ACHN (cell line): ENCODE measurements at regions not wholly inside any gene's neighbourhood (a gene's known extent, or its start where the extent isn't known, plus 50 kb on each side); places are given as distances from the start of the nearest gene placed in this dataset.

Experiments
- DNase-seq: peaks from one replicate; pipeline ENCODE4 v3.0.0-alpha.2; 2015
- in situ Hi-C: cut with HindIII; loops from 2 replicates; pipeline ENCODE4 v1.10.0; 2017; ENCODE audit warnings: low sequenced_read_pairs, low pct_ligation_motif_present, low pct_unique_long_range_greater_than_20kb

DNA sequence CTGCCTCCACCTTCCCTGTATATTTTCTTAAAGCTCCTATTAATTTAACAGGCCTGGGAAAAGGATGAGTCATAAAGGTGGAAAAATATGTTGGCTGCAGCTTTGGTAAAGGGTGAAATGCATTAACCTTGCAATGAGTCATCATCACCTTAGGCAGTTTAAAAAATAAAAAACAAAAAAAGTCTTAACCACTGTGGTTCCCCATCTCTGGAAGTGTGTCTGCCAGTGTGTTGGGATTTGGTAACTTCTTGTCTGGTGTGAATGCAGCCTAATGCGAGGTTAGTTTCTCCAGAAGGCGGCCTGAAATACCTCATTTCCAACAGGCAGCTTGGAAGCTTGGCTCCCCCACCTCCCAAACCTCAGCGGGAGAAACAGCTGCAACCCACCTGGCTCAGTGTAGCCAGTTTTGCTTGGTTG is 265.3 kb upstream of the GAS1 start:
- in situ Hi-C loops: no loop called here
- DNase-seq: no peak

DNA sequence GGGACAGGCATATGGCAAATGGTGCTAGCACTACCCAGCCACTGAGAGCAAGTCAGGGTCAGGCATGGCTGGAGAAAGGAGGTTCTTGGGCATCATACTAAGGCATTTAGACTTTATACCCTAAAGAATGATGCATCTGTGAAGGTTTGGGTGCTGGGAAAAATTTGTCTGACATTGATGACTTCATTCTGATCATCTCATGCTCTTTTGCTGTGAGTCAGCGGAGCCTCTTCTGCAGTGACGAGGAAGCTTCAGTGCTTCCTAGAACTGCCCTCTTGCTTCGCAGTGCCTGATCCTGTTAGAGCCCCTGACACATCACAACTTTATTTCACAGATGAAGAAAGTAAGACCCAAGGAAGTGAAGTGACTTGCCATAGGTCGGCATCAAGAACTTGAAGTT is 266.6 kb upstream of the GAS1 start:
- DNase-seq: no peak
- in situ Hi-C loops: no loop called here

DNA sequence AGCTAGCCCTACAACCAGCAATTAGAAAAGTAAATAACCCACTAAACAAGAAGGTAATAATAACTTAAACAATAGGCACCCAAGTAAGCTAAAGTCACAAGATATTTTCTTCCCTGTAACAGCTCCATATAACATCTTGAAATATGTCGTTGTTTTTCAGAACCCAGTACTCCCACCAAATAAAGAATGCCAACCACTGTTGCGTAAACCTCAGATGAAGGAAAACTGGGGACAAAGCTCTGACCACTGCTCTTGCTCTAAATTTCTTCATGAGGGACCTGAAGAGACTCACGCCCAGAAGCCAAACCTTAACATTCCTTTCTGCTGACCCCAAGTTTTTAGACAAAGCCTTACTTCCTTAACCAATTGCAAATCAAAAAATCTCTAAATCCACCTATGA is 267.7 kb upstream of the GAS1 start:
- in situ Hi-C loops: no loop called here
- no peak for DNase-seq

DNA sequence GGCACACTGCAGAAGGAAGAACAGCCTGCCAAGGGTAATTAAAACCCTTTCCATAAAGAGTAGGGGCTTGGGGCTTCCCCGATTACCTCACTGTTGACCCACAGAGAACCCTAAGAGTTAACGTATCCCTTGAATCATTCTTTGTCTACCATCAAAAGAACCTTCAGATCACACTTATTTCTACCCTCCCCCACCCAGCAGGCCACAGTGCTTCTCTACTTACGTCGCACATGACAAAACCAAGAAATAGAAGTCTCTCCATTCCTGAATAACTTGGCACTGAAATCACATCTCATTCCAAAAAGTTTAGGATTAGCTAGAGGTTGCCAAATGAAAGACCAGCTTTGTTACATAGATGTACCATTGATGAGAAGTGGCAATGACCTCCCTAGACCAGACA is 268.7 kb upstream of the GAS1 start:
- in situ Hi-C loops: no loop called here
- no peak for DNase-seq

DNA sequence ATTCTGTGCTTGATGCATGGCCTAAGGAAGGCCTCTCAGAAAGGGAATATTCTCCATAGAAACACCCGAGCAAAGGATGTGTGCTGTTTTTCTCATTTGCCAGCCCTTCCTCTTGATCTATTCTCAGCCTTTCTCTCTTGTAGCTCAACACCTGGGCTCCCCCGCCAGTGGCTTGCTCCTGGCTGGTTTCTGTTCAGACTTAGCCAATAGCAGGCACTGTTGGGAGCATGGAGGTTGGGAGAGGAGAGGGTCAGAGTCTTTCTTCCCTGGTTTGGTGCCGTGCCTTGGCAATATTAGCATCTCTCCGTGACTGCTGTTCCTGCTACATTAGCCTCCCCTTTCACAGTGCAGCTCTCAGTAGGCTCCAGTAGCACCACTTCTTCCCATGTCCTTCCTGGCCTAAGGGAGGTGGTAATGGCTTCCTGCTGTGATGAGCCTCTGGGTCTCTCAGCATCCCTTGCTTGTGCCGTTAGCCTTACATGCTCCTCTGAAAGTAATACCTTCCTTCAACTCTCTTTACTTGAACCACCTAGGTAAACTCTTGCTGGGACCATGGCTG is 269.7 kb upstream of the GAS1 start:
- DNase-seq: no peak
- in situ Hi-C loops: no loop called here

DNA sequence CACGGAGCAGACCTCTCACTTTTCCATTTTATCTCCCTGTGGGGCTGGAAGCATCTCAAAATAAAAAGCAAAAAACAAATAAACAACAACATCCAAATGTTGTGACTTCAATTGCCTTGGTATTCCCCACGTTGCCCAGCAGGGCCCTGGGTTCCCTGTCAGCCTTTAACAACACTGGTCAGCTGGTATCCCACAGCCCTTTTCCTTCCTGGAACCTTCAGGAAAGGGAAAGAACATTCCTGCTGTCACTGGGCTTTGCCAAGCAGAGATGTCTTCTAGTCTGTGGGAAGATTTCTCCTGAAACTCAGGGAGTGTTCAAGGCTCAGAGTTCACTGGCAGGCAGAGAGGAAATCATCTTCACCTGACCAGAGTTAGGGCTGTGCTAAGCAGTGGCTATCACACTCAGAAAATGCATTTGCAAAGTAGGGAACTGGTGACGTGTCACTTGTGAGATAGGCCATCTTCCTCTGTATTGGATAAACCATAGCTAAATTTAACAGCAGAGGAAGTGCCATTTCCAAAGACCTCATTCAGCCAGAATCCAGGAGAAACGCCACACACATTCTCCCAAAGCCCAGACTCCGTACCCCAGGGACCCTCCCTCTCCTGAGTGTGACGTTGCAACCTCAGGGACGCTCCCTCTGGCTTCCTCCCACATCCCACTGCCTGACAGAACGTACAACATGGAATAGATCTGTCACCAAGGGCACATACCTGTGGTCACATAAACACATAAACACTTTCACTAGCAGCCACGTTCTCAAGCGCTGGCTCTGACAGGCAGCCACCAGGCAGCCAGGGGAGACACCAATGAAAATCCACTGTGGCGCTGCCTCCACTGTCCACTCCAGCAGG is 274.0 kb upstream of the DAPK1 start:
- in situ Hi-C loops: no loop called here
- DNase-seq: no peak

DNA sequence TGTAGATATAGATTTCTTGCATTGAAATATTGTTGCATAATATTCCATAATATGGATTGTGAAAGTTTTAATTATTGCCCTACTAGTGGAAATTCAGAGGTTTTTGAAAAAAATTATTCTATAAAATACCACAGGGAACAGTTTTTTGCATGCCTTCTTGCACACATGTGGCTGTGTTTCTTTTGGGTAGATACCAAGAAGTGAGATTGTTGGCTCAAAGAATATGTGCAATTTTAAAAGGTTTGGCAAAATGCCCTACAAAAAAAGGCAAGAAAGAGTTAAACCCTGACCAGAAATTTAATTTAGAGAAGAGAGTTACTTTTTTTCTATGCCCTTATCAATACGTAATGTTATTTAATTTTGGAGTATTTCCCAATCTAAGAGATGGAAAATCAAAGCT is 270.8 kb upstream of the DAPK1 start:
- in situ Hi-C loops: no loop called here
- no peak for DNase-seq

DNA sequence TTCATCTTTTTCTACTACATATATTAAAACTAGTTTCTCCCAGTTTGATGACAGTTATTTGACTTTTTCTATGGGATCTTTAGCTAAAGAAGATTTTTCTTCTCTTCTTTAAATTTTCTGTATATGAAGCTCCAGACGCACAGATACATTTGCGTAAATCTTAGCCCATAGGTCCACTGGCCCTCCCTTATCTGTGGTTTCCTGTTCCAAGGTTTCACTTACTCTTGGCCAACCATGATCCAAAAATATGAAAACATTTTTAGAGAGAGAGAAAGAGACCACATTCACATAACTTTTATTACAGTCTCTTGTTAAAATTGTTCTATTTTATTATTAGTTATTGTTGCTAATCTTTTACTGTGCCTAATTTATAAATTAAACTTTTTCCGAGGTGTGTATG is 270.2 kb upstream of the DAPK1 start:
- DNase-seq: no peak
- in situ Hi-C loops: no loop called here

DNA sequence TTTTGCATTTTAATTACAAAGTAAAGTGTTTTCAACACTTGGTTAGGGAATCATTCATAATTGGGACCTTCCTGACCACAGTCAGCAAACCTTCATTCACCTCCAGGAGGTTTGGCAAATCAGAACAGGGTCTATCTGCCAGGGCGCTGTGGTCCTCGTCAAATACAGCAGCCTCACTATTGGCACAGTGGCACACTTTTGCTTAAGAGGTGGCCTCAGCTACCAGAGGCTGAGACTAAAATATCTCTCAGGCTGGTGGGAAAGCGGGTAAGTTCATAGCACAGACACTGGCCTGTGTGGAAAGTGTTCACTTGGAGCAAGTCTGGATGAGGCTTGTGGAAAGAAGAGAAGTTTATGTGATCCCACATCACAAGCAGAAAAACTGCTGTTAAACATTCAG is 268.6 kb upstream of the DAPK1 start:
- no peak for DNase-seq
- in situ Hi-C loops: no loop called here

DNA sequence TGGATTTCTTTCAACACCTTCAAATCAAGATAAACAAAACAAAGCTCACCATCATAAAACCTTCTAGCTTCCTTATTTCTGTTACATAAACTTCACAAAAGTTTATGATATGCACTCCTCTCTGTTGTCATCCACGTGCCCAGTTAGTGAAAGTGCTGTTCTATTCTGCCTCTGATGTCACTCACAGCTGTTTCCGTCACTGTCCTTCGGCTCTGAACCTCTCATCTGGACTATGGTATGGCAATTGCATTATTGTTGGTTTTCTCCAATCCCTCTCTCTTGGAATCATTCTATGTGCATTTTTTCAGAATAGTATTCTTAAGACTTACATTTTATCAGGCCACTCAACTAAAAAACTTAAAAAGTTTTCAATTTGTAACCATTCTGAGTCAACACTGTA is 264.2 kb upstream of the DAPK1 start:
- in situ Hi-C loops: no loop called here
- no peak for DNase-seq

DNA sequence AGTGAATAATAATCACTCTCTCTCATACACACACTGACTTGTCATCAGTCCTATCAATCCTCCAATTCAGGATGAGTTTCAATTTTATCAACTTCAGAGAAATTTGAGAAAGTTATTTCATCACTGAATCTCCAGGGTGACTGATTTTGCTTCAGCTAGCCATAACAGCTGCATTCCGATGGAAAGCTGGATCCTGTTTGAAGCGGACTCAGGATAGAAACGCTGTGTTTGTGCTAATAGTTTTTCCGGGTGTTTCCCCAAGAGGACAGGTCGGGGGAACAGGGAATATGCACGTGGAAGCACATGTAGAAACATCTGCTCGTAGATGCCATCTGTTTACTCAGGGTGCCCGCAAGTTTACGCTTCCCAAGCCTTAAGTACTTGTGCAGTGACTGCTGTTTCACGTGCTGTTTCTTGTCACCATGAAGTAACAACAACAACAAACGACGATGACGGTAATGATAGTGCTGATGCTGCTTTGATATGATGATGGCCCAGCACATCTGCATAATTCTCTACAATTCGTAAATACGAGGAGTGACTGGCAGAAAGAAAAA is 263.7 kb upstream of the DAPK1 start:
- no peak for DNase-seq

DNA sequence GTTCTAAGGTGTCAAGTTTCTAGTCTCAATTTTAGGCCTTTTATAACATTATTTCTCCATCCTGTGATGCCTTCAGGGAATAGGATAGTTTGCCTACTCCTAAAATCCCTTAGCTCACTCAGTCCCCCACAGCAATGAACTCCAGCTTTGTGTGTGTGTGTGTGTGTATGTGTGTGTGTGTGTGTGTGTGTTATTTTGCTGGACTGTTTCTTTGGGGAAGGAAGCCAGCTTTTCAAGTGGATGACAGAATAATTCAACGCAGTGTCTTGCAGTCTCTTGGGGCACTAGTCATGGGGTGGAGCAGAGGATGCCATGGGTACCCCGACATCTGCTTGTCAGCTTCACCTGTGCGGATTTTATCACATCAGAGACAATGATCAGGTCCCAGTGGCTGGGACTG is 262.8 kb upstream of the DAPK1 start:
- in situ Hi-C loops: no loop called here
- DNase-seq: no peak

More for the DNA sequence above, 263.7 kb upstream of the DAPK1 start:
- in situ Hi-C loops: no loop called here

DNA sequence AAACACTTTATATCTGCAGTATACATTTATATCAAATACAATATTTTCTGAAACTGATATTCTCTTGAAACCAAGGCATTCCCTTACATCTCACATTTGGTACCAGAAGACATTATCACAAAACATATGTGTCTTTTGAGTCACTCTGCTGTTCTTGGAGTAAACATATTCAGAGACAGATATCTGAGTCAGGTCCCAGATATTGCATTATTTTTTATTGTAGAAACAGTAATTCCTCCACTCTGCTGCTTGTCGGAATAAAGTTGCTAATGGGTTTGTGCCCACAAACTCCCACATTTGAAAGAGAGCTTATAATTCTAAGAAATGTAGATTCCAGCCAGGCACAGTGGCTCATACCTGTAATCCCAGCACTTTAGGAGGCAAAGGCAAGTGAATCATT is 261.1 kb upstream of the DAPK1 start:
- DNase-seq: no peak
- in situ Hi-C loops: no loop called here

DNA sequence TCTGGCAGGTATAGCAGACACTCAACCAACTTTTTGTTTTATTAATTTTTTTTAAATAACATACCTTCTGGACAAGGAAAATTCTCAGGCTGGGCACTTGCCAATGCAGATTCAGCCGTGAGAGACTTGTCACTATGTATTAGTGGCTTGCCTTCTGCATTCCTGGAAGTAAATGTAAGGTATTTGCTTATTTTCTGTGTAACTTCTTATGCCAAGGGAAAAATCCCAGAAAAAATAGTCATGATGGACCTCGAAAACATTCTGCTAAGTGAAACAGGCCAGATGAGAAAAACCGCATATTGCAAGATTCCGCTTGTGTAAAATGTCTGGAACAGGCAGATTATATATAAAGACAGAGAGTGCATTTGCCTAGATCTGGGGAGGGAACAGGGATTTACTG is 260.3 kb upstream of the DAPK1 start:
- in situ Hi-C loops: no loop called here
- DNase-seq: no peak

DNA sequence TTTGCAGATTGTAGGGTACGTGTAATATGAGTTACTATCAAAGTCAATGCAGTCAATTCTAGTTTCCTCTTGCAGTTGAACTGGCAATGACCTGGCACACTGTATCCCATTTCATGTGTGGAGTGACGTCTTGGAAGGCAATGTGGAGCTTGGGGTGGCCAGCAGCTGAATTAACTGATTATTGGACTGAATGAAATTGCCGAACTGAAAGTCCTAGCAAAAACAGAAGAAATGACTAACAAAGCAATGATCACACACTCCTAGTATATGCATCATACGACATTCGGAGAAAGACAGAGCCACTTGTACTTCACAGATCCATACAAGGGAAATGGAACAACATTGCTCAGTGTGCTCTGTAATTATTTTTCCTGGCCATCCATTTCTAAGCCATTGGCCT is 259.1 kb upstream of the DAPK1 start:
- DNase-seq: no peak

DNA sequence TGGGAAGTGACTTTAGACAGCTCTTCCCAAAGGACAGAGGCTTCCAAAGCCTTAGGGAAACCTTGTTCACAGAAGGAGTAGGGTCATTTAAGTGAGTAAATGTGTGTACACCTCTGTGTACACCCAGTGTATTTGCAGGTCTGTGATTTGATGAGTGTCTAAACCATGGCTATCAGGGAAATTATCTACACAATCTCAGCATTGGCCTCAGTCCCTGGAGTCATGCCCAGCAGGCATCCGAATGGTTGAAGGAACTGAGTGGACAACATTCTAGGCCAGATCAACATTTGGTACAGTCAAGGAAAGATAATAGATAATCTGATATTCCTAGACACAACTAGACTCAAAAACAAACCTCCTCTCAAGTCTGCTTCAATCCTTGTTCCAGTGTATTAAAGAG is 258.4 kb upstream of the DAPK1 start:
- no peak for DNase-seq
- in situ Hi-C loops: no loop called here

More for the DNA sequence above, 259.1 kb upstream of the DAPK1 start:
- in situ Hi-C loops: no loop called here

DNA sequence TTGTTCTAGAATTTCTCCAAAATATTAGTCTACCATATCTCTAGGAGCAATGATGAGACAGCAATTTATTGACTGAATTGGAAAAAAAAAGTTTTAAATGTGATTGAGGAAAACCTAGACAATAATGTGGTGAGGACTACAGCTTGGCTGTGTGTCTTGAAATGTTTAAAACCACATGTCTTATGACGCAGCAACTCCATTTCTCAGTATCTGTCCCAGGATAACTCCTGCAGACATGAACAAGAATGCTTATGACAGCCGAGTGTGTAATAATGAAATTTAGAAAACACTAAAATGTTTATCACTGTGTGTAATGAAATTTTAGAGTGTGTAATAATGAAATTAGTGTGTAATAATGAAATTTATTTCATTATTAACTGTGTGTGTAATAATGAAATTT is 254.1 kb upstream of the DAPK1 start:
- DNase-seq: no peak
- in situ Hi-C loops: no loop called here

DNA sequence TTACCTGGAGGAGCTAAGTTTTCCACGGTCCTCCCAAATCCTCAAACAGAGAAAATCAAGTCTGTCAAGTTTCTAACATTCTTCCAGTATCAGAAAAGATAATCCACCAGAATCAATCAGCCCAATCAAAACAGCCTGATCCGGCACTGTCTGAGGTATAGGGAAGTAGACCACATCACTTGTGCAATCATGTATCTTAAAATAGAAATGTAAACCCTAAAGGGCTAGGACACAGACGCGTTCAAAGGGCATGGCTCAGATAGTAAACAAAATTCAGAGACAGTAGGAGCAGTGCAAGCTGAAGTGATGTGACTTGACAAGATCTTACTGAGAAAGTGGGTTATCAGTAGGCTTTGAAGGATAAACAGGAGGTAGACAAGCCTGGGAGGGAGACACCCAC is 252.4 kb upstream of the DAPK1 start:
- no peak for DNase-seq
- in situ Hi-C loops: no loop called here

DNA sequence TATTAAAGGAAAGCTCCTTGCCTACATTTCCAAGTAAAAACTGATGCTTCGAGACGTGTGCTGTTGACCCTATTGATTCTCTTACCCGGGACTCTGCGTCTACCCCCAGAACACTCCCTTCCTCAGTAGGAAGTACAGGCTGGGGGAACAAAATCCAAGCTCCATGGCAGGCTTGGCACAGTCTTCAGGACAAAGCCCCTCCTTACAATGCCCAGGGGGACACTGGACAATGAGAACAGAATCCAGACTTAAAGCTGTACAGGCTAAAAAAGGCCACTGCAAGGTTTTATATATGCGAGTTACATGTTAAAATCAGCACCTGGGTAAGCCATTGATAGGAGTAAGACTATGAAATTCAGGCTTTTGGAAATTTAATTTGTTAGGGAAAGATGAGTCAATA is 250.6 kb upstream of the DAPK1 start:
- in situ Hi-C loops: no loop called here

DNA sequence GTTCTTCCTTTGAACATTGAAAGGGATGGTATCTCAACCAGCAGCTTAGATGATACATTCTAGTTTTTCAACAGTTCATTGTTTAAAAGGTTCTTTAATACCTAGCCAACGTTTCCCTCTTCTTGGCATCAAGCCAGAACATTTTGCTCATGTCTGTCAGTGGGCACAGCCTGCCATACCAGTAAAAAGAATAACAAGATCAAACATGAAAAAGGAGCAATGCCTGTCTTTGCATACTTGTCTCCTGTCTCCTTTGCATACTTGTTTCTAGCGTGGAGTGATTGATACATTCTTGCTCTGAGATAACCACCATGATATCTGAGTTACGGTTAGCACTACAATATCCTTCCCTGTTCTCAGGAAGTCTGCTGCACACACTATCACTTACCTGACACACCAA is 248.6 kb upstream of the DAPK1 start:
- in situ Hi-C loops: no loop called here
- no peak for DNase-seq

More for the DNA sequence above, 250.6 kb upstream of the DAPK1 start:
- no peak for DNase-seq
